ENCODE measurements at regions not wholly inside any gene's neighbourhood (a gene's known extent, or its start where the extent isn't known, plus 50 kb on each side); places are given as distances from the start of the nearest gene placed in this dataset.

GRCh38 chr5:158389786-158390185 lies 530.8 kb upstream of the CLINT1 start:
- Histone ChIP-seq H3K4me3 (no peak overlapping the region), H3K36me3 (no peaks in the 10 kb centered on the region), H3K27ac (no peak overlapping the region), H3K27me3 (no peaks in the 10 kb centered on the region), H3K4me1 (no peaks in the 10 kb centered on the region), H3K9me3 (no peaks in the 10 kb centered on the region)
- TF ChIP-seq POLR2AphosphoS5 (IDR thresholded peaks at IDR 0.05) (no peak), CTCF (IDR thresholded peaks at IDR 0.05) (no peak), POLR2A (IDR thresholded peaks at IDR 0.05) (no peak)
- 71% methylated on average over 4 of the region's 4 CpGs for WGBS
- DNase-seq (ENCODE audit: low spot score in 2 of 2), result no peak

GRCh38 chr5:158388021-158388420 lies 529.1 kb upstream of the CLINT1 start:
- H3K36me3 ChIP-seq, result no peaks in the 10 kb centered on the region
- no peaks in the 10 kb centered on the region for H3K27me3 ChIP-seq
- TF ChIP-seq CTCF (IDR thresholded peaks at IDR 0.05), result no peak
- no peak for TF ChIP-seq EP300 (IDR thresholded peaks at IDR 0.05)
- TF ChIP-seq POLR2AphosphoS5 (IDR thresholded peaks at IDR 0.05), result no peak
- TF ChIP-seq POLR2A (IDR thresholded peaks at IDR 0.05), result no peak
- H3K4me1 ChIP-seq, result peaks cover 8% of the 10 kb centered on the region
- no peak overlapping the region for H3K4me3 ChIP-seq
- DNase-seq (ENCODE audit: low spot score in 2 of 2), result no peak
- no peak overlapping the region for H3K27ac ChIP-seq
- H3K9me3 ChIP-seq, result no peaks in the 10 kb centered on the region
- WGBS, result 92% methylated on average over 9 of the region's 9 CpGs

- Histone ChIP-seq H3K36me3 (no peaks in the 10 kb centered on the region), H3K4me3 (no peak overlapping the region), H3K9me3 (no peaks in the 10 kb centered on the region), H3K27me3 (no peaks in the 10 kb centered on the region), H3K4me1 (peaks cover 13% of the 10 kb centered on the region), H3K27ac (no peak overlapping the region)
- no peak for DNase-seq (ENCODE audit: low spot score in 2 of 2)
- TF ChIP-seq CTCF (IDR thresholded peaks at IDR 0.05), result no peak
- no peak for TF ChIP-seq EP300 (IDR thresholded peaks at IDR 0.05)
- WGBS, result 76% methylated on average over 1 of the region's 1 CpG
Measured at GRCh38 chr5:158387499-158387898, 528.6 kb upstream of the CLINT1 start.

- no peak for TF ChIP-seq EP300 (IDR thresholded peaks at IDR 0.05)
- TF ChIP-seq POLR2AphosphoS5 (IDR thresholded peaks at IDR 0.05), result no peak
- no peak for TF ChIP-seq POLR2A (IDR thresholded peaks at IDR 0.05)
- no peak overlapping the region for H3K4me3 ChIP-seq
- H3K27me3 ChIP-seq, result no peaks in the 10 kb centered on the region
- H3K9me3 ChIP-seq, result no peaks in the 10 kb centered on the region
- DNase-seq (ENCODE audit: low spot score in 2 of 2), result no peak
- H3K27ac ChIP-seq, result no peak overlapping the region
- H3K4me1 ChIP-seq, result peaks cover 20% of the 10 kb centered on the region
- WGBS, result 92% methylated on average over 3 of the region's 3 CpGs
- H3K36me3 ChIP-seq, result no peaks in the 10 kb centered on the region
Measured at GRCh38 chr5:158385982-158386381, 527.0 kb upstream of the CLINT1 start.

GRCh38 chr5:158384535-158385481 lies 525.9 kb upstream of the CLINT1 start:
- Histone ChIP-seq H3K27me3 (no peaks in the 10 kb centered on the region), H3K27ac (no peak overlapping the region), H3K4me1 (peaks cover 20% of the 10 kb centered on the region), H3K9me3 (no peaks in the 10 kb centered on the region), H3K4me3 (no peak overlapping the region), H3K36me3 (no peaks in the 10 kb centered on the region)
- 31% methylated on average over 1 of the region's 1 CpG for WGBS
- DNase-seq (ENCODE audit: low spot score in 2 of 2), result no peak
- TF ChIP-seq POLR2AphosphoS5 (IDR thresholded peaks at IDR 0.05) (no peak), POLR2A (IDR thresholded peaks at IDR 0.05) (no peak), CTCF (IDR thresholded peaks at IDR 0.05) (no peak), EP300 (IDR thresholded peaks at IDR 0.05) (no peak)
